Adrenal gland (tissue), 5 donors: ENCODE measurements at regions not wholly inside any gene's neighbourhood (a gene's known extent, or its start where the extent isn't known, plus 50 kb on each side); places are given as distances from the start of the nearest gene placed in this dataset.

Experiments used
- CTCF ChIP-seq, 6 experiments: fragments of 450-650 bp in 4 of 6; fragments of 200-600 bp in 2 of 6; sonication (generic) in 1 of 6; IDR thresholded peaks; 1 replicate in 5 of 6; 2 replicates in 1 of 6; pipeline versions ENCODE4 v1.5.1 to v1.8.0; 2016 to 2021; ENCODE audit warnings: antibody characterized with exemption in 6 of 6, mild to moderate bottlenecking in 2 of 6, moderate library complexity in 1 of 6
- POLR2A ChIP-seq, 2 donors: fragments of 450-650 bp; IDR thresholded peaks; one replicate each; pipeline ENCODE4 v1.6.1; 2017; ENCODE audit warnings: antibody characterized with exemption in 2 of 2, mild to moderate bottlenecking in 2 of 2, moderate library complexity in 1 of 2
- donor health status: DM: no; HTN: no; CAD: no.

GRCh38 chr1:221044538-221044937 is 165.3 kb downstream of the HLX start:
- TF ChIP-seq CTCF (IDR thresholded peaks at IDR 0.05) (no peak), POLR2A (IDR thresholded peaks at IDR 0.05) (no peak)
